Urinary bladder (tissue), 3 donors: ENCODE measurements at regions not wholly inside any gene's neighbourhood (a gene's known extent, or its start where the extent isn't known, plus 50 kb on each side); places are given as distances from the start of the nearest gene placed in this dataset.

Source experiments
- DNase-seq: peaks from one replicate; pipeline ENCODE4 v3.0.0-alpha.2; 2015; ENCODE audit errors: extremely low spot score
- H3K27ac ChIP-seq: one replicate; pipeline ENCODE4 v1.5.1; 2013; ENCODE audit warnings: low read depth, mild to moderate bottlenecking, moderate library complexity
- H3K36me3 ChIP-seq: one replicate; pipeline ENCODE4 v1.6.1; 2013; ENCODE audit warnings: mild to moderate bottlenecking, moderate library complexity; ENCODE audit not compliant: insufficient read depth
- H3K4me1 ChIP-seq: one replicate; pipeline ENCODE4 v1.6.1; 2013; ENCODE audit warnings: mild to moderate bottlenecking, moderate library complexity; ENCODE audit not compliant: insufficient read depth
- H3K4me3 ChIP-seq: one replicate; pipeline ENCODE4 v1.5.1; 2013; ENCODE audit warnings: low read depth, low read length
- WGBS: extraction: QIAGEN DNeasy Blood & Tissue Kit; methylation state at CpG from one replicate; pipeline ENCODE4 v1.1.7; 2013; 5-methylcytosine and 5-hydroxymethylcytosine counted together
- donor health status: healthy with polysubstance abuse.
- donor health status: healthy.

DNA sequence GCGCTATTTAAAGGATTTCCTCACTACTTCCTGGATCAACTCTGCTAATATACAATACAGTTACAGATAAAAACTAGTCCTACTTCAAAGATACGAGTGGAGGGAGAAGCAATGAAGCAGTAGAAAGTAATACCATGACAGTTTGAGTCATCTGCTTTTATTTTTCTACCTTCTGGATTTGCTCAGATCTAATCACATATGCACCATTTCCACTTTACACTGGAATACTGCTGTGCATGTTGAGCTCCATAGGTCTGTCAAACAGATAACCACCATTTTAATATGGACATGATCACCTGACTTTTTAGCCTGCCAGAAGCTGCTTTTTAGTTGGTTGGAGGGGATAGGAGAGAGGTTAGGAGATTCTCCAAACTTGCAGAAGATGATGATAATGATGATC is 92.5 kb downstream of the MMUT start:
- DNase-seq: no peak
- no peak overlapping the region for H3K27ac ChIP-seq
- no peaks in the 10 kb centered on the region for H3K36me3 ChIP-seq
- 44% methylated on average over 2 of the region's 2 CpGs for WGBS
- no peak overlapping the region for H3K4me3 ChIP-seq
- no peaks in the 10 kb centered on the region for H3K4me1 ChIP-seq

DNA sequence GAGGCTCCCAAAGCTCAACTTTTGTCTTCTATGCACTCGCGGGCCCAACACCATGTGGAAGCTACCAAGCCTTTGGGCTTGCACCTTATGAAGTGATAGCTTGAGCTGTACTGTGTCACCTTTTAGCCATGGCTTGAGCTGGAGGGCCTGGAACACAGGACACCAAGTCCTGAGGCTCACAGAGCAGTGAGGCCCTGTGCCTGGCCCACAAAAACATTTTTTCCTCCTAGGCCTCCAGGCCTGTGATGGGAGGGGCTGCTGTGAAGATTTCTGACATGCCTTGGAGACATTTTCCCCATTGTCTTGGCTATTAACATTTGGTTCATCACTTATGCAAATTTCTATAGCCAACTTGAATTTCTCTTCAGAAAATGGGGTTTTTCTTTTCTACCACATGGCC is 96.5 kb downstream of the MMUT start:
- no peak for DNase-seq
- H3K36me3 ChIP-seq: no peaks in the 10 kb centered on the region
- H3K27ac ChIP-seq: no peak overlapping the region
- 94% methylated on average over 2 of the region's 2 CpGs for WGBS
- H3K4me3 ChIP-seq: no peak overlapping the region
- no peaks in the 10 kb centered on the region for H3K4me1 ChIP-seq

DNA sequence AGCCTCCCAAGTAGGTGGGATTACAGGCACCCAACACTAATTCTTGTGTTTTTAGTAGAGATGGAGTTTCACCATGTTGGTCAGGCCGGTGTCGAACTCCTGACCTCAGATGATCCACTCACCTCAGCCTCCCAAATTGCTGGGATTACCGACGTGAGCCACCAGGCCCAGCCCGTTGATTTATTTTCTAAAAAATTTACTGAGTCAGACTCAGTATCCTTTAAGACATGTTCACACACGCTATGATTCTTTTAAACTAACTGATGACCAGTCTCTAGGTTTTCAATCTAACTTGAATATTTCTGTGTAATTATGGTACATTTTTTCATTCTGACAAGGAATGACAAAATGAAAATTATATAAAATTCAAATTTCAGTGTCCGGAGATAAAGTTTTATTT is 114.5 kb downstream of the MMUT start:
- 89% methylated on average over 7 of the region's 7 CpGs for WGBS
- Histone ChIP-seq H3K36me3 (no peaks in the 10 kb centered on the region), H3K27ac (no peak overlapping the region), H3K4me3 (no peak overlapping the region), H3K4me1 (no peaks in the 10 kb centered on the region)
- DNase-seq: no peak

DNA sequence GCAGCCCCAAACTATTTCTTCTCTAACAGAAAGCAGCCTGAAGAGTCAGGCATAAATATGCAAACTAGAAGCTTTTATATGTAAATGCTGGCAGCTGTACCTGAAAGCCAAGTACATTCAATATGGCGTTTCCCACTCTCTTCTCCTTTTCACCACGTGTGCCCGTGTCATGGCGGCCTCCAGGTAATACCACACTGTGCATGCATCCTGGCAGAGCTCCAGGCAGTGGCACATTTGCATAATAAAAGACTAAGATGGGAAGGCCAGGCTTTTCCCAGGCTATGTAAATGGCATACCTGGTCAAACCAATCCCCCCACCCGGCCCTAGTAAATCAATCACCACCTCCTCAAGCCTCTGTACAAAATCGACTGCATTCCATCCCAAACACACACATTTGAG is 120.6 kb downstream of the MMUT start:
- H3K4me3 ChIP-seq: no peak overlapping the region
- DNase-seq: no peak
- 74% methylated on average over 6 of the region's 6 CpGs for WGBS
- H3K27ac ChIP-seq: no peak overlapping the region
- no peaks in the 10 kb centered on the region for H3K36me3 ChIP-seq
- no peaks in the 10 kb centered on the region for H3K4me1 ChIP-seq

DNA sequence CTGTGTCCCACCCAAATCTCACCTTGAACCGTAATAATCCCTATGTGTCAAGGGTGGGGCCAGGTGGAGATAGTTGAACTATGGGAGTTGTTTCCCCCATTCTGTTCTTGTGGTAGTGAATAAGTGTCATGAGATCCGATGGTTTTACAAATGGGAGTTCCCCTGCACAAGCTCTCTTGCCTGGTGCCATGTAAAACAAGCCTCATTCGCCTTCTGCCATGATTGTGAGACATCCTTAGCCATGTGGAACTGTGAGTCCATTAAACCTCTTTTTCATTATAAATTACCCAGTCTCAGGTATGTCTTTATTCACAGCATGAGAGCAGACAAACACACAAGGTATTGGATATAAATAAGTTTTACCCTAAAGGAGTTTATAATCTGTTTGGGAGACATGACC is 121.2 kb downstream of the MMUT start:
- H3K4me3 ChIP-seq: no peak overlapping the region
- DNase-seq: no peak
- 90% methylated on average over 3 of the region's 3 CpGs for WGBS
- H3K27ac ChIP-seq: no peak overlapping the region
- no peaks in the 10 kb centered on the region for H3K36me3 ChIP-seq
- H3K4me1 ChIP-seq: no peaks in the 10 kb centered on the region

DNA sequence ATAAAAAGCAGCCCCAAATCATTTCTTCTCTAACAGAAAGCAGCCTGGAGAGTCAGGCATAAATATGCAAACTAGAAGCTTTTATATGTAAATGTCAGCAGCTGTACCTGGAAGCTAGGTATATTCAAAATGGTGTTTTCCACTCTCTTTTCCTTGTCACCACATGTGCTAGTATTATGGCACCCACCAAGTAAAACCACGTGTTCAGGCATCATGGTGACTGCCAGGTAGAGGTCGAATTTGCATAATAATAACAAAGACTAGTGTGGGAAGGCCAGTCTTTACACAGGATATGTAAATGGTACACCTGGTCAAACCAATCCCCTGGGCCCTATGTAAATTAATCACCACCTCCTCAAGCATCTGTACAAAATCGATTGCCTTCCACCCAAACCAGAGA is 124.0 kb downstream of the MMUT start:
- H3K4me1 ChIP-seq: no peaks in the 10 kb centered on the region
- no peak overlapping the region for H3K27ac ChIP-seq
- no peak for DNase-seq
- H3K36me3 ChIP-seq: no peaks in the 10 kb centered on the region
- no peak overlapping the region for H3K4me3 ChIP-seq
- WGBS: 76% methylated on average over 3 of the region's 3 CpGs

DNA sequence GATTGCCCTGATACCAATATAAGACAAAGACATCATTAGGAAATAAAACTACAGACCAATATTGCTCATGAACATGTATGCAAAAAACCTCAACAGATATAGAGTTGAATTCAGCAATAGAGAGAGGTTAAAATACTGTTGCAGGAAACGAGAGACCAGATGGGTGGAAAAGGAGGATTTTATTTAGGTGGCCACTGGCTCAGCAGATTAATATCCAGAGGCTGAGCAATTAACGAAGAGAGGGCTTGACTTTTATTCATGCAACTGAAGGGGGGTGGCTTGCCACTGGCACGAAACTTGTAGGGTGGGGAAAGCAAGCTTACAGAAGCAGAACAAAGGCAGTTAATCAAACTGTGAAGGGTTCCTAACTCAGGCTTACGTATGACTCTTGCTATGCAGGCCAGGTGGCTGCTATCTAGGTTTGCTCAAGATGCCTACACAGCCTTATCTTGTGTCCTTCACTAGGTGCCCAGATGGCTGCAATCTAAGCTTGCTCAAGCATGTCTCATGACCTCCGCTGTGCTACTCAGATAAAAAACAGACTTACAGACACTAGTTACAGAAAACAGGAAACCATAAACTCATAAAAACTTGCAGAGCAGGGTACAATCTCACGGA is 126.4 kb downstream of the MMUT start:
- H3K36me3 ChIP-seq: no peaks in the 10 kb centered on the region
- no peak overlapping the region for H3K4me3 ChIP-seq
- no peaks in the 10 kb centered on the region for H3K4me1 ChIP-seq
- DNase-seq: no peak
- H3K27ac ChIP-seq: no peak overlapping the region
- 47% methylated on average over 6 of the region's 6 CpGs for WGBS

DNA sequence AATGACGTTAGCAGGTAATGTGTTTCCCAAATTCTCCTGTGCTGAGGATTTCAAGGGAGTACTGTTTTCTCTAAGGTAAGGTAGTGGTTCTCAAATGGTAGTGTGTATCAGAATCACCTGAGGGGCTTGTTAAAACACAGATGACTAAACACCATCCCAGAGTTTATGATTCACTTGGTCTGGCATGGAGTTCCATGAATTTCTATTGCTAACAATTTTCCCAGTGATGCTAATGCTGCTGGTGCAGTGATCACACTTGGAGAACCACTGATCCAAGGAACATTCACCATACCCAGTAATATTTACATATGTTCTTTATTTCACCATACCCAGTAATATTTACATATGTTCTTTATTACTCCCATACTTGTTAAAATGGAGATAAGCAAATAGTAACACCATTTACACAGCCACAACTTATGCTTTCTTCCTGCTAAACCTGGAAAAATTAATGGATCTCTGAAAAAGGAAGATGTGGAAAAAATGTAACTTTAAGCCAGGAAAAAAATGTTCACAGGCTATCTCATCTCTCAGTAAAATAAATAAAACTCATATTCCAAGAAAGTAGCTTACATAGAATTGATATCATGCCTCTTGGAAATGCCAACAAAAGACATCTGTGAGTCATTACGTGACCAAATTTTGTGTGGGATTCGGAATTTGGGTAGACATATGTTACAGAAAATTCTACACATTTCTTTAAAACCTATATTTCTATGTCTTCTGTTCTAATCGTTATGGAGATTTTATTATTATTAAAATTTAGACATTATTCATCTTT is 129.5 kb downstream of the MMUT start:
- no peak overlapping the region for H3K4me3 ChIP-seq
- H3K36me3 ChIP-seq: no peaks in the 10 kb centered on the region
- no peaks in the 10 kb centered on the region for H3K4me1 ChIP-seq
- peak overlapping the region; percentile 38 for H3K27ac ChIP-seq
- whole genome bisulfite sequencing: 70% methylated on average over 4 of the region's 4 CpGs
- no peak for DNase-seq

DNA sequence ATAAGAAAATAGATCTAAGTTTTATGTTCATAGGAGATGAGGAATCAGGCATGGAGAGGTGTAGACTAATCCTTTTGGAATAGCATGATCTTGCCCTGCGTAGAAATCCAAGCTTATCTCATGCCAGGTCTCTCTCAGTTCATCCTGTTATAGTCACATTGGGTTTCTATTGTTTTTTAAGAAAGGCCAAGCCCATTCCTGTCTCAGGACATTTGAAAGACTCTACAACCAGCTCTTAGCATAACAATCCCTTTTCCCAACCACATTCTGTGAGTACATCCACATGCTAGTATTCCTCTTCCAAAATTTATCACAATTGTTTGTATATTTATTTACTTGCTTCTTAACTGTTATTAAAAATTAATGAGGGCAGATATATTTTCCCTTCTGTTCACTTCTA is 130.3 kb downstream of the MMUT start:
- DNase-seq: no peak
- WGBS: 85% methylated on average over 1 of the region's 1 CpG
- Histone ChIP-seq H3K4me1 (no peaks in the 10 kb centered on the region), H3K27ac (no peak overlapping the region), H3K36me3 (no peaks in the 10 kb centered on the region), H3K4me3 (no peak overlapping the region)

DNA sequence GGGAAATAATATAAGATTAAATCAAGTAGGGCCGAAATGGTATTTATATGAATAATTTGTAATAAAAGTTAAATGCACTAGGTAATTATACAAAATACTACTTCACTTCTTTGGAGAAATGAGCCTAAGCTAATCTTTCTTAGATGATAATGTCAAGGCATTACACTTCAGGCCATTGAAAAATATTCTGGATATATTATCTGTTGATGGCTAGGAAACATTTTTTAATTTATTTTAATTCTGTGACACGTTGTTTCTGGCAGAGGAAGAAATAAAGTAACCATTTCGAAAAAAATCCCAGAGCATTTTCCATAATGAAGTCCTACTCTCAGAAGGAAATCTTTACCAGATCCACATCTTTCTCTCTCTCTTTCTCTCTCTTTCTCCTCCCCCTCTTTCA is 133.9 kb downstream of the MMUT start:
- Histone ChIP-seq H3K4me1 (peaks cover 2% of the 10 kb centered on the region), H3K27ac (no peak overlapping the region), H3K36me3 (no peaks in the 10 kb centered on the region), H3K4me3 (no peak overlapping the region)
- 70% methylated on average over 3 of the region's 3 CpGs for WGBS
- DNase-seq: no peak

DNA sequence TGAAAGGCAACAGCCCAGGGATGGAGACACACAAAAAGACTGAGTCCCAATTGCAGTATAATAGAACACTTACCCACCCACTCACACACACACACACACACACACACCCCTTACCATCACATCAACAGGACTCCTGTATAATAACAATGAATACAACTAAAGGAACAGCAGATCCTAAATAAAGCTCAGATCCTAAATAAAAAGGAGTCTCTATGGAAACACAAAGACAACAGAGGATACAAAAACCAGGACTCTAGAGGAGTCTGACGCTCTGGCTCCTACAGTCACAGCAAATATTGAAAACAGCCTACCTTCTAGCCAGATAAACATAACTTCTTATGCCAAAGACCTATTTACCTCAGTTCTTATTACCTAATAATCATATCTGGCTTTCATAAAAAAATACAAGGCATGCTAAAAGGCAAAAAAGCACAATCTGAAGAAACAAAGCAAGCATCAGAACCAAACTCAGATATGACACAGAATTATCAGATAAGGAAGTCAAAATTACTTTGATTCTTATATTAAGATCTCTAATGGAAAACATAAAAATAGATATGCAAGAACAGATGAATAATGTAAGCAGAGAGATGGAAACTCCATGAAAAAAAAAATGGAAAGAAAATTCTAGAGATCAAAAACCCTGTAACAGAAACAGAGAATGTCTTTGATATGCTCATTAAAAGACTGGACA is 134.9 kb downstream of the MMUT start:
- Histone ChIP-seq H3K27ac (no peak overlapping the region), H3K4me3 (no peak overlapping the region), H3K36me3 (no peaks in the 10 kb centered on the region), H3K4me1 (peaks cover 2% of the 10 kb centered on the region)
- no peak for DNase-seq
- WGBS: 28% methylated on average over 1 of the region's 1 CpG

DNA sequence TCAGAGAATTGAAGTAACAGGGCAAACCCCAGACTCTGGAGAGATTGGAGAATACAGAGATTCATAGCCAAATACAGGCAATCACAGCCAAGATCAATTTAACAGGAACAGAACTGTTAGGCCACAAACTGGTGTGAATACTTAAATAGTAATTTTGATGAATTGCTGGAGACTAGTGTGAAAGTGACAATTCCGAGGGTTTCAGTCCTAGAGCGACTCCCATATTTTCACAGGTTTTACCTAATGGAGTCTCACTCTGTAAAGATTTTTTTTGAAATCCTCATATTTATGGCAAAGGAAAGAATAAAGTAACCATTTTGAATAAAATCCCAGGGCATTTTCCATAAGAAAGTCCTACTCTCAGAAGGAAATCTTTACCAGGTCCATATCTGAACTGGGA is 135.5 kb downstream of the MMUT start:
- no peak overlapping the region for H3K27ac ChIP-seq
- 91% methylated on average over 2 of the region's 2 CpGs for WGBS
- no peak overlapping the region for H3K4me3 ChIP-seq
- DNase-seq: no peak
- no peaks in the 10 kb centered on the region for H3K36me3 ChIP-seq
- peaks cover 2% of the 10 kb centered on the region for H3K4me1 ChIP-seq

DNA sequence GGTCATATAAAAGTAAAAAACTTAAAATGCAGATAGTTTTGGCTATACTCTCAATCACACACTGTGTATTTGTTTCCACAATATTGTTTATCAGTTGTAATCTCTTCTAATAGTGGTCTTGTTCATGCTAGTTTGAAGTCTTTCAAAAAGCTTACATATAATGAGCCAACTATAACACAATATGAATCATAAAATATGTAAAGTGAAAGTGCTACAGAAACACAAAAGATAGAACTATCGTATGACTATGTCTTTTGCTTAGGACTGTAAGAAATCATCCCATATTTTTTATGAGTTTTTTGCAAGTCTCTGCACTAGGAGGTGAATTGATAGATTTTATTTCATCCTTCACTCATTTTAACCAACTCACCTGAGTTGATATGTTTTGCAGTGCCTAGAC is 136.0 kb downstream of the MMUT start:
- H3K4me3 ChIP-seq: no peak overlapping the region
- no peaks in the 10 kb centered on the region for H3K36me3 ChIP-seq
- 62% methylated on average over 1 of the region's 1 CpG for WGBS
- H3K4me1 ChIP-seq: peaks cover 2% of the 10 kb centered on the region
- no peak for DNase-seq
- no peak overlapping the region for H3K27ac ChIP-seq

DNA sequence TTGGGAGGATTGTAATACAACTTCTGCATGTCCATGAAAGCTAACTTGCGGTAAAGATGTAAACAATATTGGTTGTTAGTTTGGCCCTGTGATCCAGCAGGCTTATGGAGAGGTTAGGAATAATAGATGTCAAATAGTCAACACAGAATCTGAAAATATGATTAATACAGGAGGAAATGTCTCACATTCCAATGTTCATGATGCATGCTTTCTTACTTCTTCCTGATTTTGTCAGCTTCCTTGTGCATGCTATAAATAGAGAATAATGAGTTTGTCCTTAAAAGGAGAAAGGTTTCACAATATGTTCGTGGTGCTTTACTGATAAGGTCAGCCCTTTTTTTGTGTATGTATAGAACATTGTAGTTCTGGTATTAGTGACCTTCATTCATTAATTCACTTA is 136.7 kb downstream of the MMUT start:
- no peak for DNase-seq
- Histone ChIP-seq H3K4me3 (no peak overlapping the region), H3K36me3 (no peaks in the 10 kb centered on the region), H3K27ac (no peak overlapping the region), H3K4me1 (peaks cover 2% of the 10 kb centered on the region)
- 13% methylated on average over 2 of the region's 2 CpGs for WGBS
